Stomach (tissue), 4 donors: ENCODE measurements at regions not wholly inside any gene's neighbourhood (a gene's known extent, or its start where the extent isn't known, plus 50 kb on each side); places are given as distances from the start of the nearest gene placed in this dataset.

Experiments
- POLR2A ChIP-seq, 4 donors: fragments of 450-650 bp; IDR thresholded peaks; one replicate each; pipeline ENCODE4 v1.6.1; 2016; ENCODE audit warnings: antibody characterized with exemption in 4 of 4, control low read depth in 2 of 4, mild to moderate bottlenecking in 1 of 4, moderate library complexity in 1 of 4
- TF ChIP-seq, protein P1 (sequence below), 7 experiments: fragments of 450-650 bp in 4 of 7; fragments of 200-600 bp in 3 of 7; sonication (generic) in 3 of 7; IDR thresholded peaks; one replicate each; pipeline ENCODE4 v1.5.1; 2016 to 2019; ENCODE audit warnings: antibody characterized with exemption in 7 of 7, control low read depth in 2 of 7, mild to moderate bottlenecking in 1 of 7

DNA sequence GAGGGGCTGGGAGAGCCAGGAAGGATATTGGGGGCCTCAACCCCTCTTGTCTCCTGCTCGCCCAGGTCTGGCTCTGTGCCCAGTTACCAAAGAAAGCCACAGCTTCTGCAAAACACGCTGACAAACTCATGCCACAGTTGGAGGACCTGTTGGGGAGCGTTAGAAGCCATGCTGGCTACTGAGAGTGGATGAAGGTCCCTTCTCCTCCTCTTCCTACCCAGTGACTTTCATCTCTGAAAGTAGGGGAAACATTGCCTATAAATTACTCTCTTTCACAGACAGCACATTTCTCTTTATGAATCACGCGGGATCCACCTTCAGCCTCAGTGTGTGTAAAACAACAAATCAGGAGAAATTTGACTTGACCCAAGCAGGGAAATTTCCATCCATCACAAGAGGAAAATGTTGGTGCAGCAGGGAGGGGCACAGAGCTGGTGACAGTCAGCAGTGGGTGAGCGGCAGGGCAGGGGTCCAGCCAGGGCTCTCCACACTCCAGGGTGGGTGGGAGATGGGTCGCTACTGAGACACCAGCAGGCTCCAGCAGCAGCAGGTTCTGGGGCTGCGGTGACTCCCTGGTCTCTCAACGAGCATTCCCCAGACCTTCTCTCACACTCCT is 181.9 kb downstream of the FGF18 start:
- TF ChIP-seq POLR2A (IDR thresholded peaks at IDR 0.05) = no peak
- TF ChIP-seq, protein P1, sequence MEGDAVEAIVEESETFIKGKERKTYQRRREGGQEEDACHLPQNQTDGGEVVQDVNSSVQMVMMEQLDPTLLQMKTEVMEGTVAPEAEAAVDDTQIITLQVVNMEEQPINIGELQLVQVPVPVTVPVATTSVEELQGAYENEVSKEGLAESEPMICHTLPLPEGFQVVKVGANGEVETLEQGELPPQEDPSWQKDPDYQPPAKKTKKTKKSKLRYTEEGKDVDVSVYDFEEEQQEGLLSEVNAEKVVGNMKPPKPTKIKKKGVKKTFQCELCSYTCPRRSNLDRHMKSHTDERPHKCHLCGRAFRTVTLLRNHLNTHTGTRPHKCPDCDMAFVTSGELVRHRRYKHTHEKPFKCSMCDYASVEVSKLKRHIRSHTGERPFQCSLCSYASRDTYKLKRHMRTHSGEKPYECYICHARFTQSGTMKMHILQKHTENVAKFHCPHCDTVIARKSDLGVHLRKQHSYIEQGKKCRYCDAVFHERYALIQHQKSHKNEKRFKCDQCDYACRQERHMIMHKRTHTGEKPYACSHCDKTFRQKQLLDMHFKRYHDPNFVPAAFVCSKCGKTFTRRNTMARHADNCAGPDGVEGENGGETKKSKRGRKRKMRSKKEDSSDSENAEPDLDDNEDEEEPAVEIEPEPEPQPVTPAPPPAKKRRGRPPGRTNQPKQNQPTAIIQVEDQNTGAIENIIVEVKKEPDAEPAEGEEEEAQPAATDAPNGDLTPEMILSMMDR (IDR thresholded peaks at IDR 0.05) = no peak
